ENCODE measurements at regions not wholly inside any gene's neighbourhood (a gene's known extent, or its start where the extent isn't known, plus 50 kb on each side); places are given as distances from the start of the nearest gene placed in this dataset.
"Not testable (repeated sequence)": the region's sequence is repeated elsewhere in the genome, so short reads cannot be mapped to it uniquely, and the experiment has no call there.

DNA sequence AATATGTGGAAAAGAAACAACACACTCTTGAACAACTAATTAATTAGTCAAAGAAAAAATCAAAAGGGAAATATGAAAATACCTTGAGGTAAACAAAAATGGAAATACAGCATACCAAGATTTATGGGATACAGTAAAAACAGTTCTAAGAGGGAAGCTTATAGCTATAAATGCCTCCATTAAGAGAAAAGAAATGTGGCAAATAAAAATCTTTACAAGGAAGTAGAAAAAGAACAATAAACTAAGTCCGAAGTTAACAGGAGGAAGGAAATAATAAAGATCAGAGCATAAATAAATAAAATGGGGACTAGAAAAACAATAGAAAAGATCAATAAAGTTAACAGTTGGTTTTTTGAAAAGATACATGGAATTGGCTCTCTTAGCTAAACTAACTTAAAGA, 267.8 kb upstream of the NRP1 start:
- Mint-ChIP-seq H3K36me3 (no peaks in the 10 kb centered on the region), H3K4me1 (no peaks in the 10 kb centered on the region), H3K27ac (no peak overlapping the region), H3K9me3 (peaks cover 7% of the 10 kb centered on the region), H3K4me3 (no peak overlapping the region), H3K27me3 (peaks cover 2% of the 10 kb centered on the region)
- no peak for ATAC-seq (ENCODE audit: low read depth)
- no peak for DNase-seq
- POLR2A ChIA-PET = no interaction called here

DNA sequence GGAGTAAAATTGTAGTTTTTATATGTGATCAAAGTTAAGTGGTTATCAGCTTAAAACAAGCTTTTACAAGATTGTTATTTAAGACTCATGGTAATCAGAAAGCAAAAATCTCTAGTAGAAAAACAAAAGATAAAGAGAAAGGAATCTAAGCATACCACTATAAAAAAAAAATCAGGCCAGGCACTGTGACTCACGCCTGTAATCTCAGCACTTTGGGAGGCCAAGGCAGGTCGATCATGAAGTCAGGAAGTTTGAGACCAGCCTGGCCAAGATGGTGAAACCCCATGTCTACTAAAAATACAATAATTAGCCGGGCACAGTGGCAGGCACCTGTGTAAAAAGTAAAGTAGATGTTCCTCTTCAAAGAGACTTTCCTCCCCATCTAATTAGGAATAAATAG, 265.9 kb upstream of the NRP1 start:
- Mint-ChIP-seq H3K27ac (no peak overlapping the region), H3K4me3 (no peak overlapping the region), H3K4me1 (no peaks in the 10 kb centered on the region), H3K9me3 (peaks cover 9% of the 10 kb centered on the region), H3K27me3 (peaks cover 2% of the 10 kb centered on the region), H3K36me3 (no peaks in the 10 kb centered on the region)
- ATAC-seq (ENCODE audit: low read depth) (no peak), DNase-seq (no peak)
- POLR2A ChIA-PET = no interaction called here

GRCh38 chr10:33596422-33596821, 262.0 kb upstream of the NRP1 start:
- H3K4me3 Mint-ChIP-seq = no peak overlapping the region
- H3K9me3 Mint-ChIP-seq = peaks cover 9% of the 10 kb centered on the region
- DNase-seq = no peak
- H3K4me1 Mint-ChIP-seq = no peaks in the 10 kb centered on the region
- H3K27ac Mint-ChIP-seq = no peak overlapping the region
- no peaks in the 10 kb centered on the region for H3K27me3 Mint-ChIP-seq
- no peaks in the 10 kb centered on the region for H3K36me3 Mint-ChIP-seq
- POLR2A ChIA-PET = no interaction called here
- ATAC-seq (ENCODE audit: low read depth) = no peak

DNA sequence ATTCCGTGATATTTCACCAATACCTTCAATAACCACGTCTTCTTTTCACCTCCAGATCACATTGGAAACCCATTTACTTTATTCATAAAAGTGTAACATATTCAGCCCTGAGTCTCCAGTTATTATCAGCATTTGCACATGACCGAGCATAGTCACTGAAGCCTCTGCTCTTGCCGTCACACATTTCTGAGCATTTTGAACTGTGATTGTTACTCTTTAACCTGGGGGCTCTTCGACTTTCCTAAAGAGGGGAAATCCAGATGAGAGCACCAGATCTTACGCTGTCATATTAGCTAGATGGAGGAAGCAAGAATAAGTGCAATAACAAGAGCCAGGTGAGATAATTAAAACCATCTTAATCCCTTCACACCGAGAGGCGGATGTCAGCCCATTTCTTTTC, 260.0 kb upstream of the NRP1 start:
- no peaks in the 10 kb centered on the region for H3K4me1 Mint-ChIP-seq
- ATAC-seq (ENCODE audit: low read depth) (no peak), DNase-seq (no peak)
- no peaks in the 10 kb centered on the region for H3K36me3 Mint-ChIP-seq
- POLR2A ChIA-PET = no interaction called here
- no peak overlapping the region for H3K4me3 Mint-ChIP-seq
- peaks cover 9% of the 10 kb centered on the region for H3K9me3 Mint-ChIP-seq
- no peak overlapping the region for H3K27ac Mint-ChIP-seq
- no peaks in the 10 kb centered on the region for H3K27me3 Mint-ChIP-seq

DNA sequence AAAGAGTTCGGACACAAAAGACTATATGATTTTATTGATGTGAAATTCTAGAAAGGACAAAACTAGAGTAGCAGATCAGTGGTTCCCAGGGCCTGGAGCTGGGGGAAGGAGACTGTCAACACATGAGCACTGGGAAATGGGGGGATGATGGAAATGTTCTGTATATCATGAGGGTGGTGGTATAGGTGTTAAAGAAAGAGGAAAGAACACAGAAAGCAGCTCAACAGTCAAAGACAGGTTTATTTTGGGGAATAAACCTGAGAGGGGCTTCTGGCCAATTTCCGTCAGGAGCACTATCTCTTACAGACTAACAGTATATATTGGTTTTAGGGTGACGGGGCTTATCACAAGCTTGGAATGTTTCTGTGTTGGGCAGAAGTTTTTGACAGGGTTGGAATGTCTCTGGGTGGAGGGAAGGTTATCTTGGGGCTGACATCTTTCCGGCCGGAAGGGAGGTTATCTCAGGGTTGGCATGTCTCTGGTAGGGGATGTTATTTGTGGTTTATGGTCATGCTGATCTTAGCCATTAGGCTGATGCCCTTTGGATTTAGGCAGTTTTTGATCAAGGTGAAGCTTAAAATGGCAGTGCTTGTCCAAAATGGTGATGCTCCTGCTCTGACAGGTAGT, 254.6 kb upstream of the NRP1 start:
- no peak overlapping the region for H3K4me3 Mint-ChIP-seq
- no peak for DNase-seq
- no peak for ATAC-seq (ENCODE audit: low read depth)
- H3K9me3 Mint-ChIP-seq = no peaks in the 10 kb centered on the region
- H3K36me3 Mint-ChIP-seq = no peaks in the 10 kb centered on the region
- POLR2A ChIA-PET = no interaction called here
- no peaks in the 10 kb centered on the region for H3K4me1 Mint-ChIP-seq
- H3K27ac Mint-ChIP-seq = no peak overlapping the region
- H3K27me3 Mint-ChIP-seq = no peaks in the 10 kb centered on the region

GRCh38 chr10:33584596-33584995, 250.1 kb upstream of the NRP1 start:
- H3K27ac Mint-ChIP-seq; H3K27me3 Mint-ChIP-seq; POLR2A ChIA-PET; DNase-seq; H3K36me3 Mint-ChIP-seq; H3K4me1 Mint-ChIP-seq; ATAC-seq (ENCODE audit: low read depth); H3K9me3 Mint-ChIP-seq; H3K4me3 Mint-ChIP-seq: not testable (repeated sequence)

- no peak overlapping the region for H3K27ac Mint-ChIP-seq
- DNase-seq = no peak
- peaks cover 2% of the 10 kb centered on the region for H3K9me3 Mint-ChIP-seq
- H3K4me3 Mint-ChIP-seq = no peak overlapping the region
- POLR2A ChIA-PET = no interaction called here
- no peaks in the 10 kb centered on the region for H3K36me3 Mint-ChIP-seq
- no peak for ATAC-seq (ENCODE audit: low read depth)
- H3K4me1 Mint-ChIP-seq = no peaks in the 10 kb centered on the region
- peaks cover 3% of the 10 kb centered on the region for H3K27me3 Mint-ChIP-seq
These were observed 245.5 kb upstream of the NRP1 start for GRCh38 chr10:33579996-33580395.

DNA sequence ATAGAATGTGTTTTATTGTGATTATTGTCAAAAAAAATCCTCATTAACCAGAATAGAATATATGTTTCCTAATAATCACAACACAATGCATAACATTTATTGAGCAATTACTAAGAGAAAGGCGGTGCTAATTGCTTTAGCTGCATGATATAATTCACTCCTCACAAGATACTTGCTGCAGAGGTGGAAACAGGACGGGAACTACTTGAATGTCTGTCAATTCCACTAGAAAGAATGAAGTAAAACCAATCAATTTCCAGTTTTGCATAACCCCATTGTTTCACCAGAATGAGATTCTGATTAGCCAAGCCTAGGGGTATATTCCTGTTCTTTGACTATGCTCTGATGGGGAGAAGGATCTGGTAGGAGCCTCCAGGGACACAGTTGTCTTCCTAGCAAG, 239.1 kb upstream of the NRP1 start:
- peaks cover 2% of the 10 kb centered on the region for H3K9me3 Mint-ChIP-seq
- no peak overlapping the region for H3K4me3 Mint-ChIP-seq
- ATAC-seq (ENCODE audit: low read depth) (no peak), DNase-seq (no peak)
- H3K27ac Mint-ChIP-seq = no peak overlapping the region
- H3K36me3 Mint-ChIP-seq = no peaks in the 10 kb centered on the region
- POLR2A ChIA-PET = no interaction called here
- H3K4me1 Mint-ChIP-seq = no peaks in the 10 kb centered on the region
- peaks cover 10% of the 10 kb centered on the region for H3K27me3 Mint-ChIP-seq

GRCh38 chr10:33571616-33572015, 237.1 kb upstream of the NRP1 start:
- no peak for ATAC-seq (ENCODE audit: low read depth)
- Mint-ChIP-seq H3K27ac (no peak overlapping the region), H3K27me3 (peaks cover 10% of the 10 kb centered on the region), H3K4me3 (no peak overlapping the region), H3K36me3 (no peaks in the 10 kb centered on the region), H3K9me3 (peaks cover under 1% of the 10 kb centered on the region), H3K4me1 (no peaks in the 10 kb centered on the region)
- POLR2A ChIA-PET = no interaction called here
- no peak for DNase-seq

DNA sequence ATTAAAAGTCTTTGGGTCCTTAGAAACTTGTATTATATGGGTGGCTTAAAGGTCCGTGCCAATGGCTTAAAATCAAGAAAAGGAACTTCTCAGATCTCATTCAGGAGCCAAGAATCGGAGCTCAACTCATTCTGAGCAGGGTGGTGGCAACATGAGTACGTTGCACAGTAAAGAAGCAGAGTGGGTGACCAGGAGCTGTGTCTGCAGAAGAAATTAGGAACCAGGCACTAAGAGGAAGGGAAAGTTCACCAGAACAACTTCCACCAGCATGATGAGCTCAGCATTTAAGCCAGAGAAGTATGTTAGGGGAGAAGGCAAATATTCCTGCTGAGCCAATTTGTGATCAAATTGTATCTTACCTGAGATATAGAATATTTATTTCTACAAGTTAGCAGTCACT, 236.0 kb upstream of the NRP1 start:
- no peaks in the 10 kb centered on the region for H3K36me3 Mint-ChIP-seq
- no peak overlapping the region for H3K4me3 Mint-ChIP-seq
- no peak for DNase-seq
- H3K27ac Mint-ChIP-seq = no peak overlapping the region
- ATAC-seq (ENCODE audit: low read depth) = no peak
- peaks cover 7% of the 10 kb centered on the region for H3K27me3 Mint-ChIP-seq
- no peaks in the 10 kb centered on the region for H3K4me1 Mint-ChIP-seq
- no peaks in the 10 kb centered on the region for H3K9me3 Mint-ChIP-seq
- POLR2A ChIA-PET = no interaction called here

DNA sequence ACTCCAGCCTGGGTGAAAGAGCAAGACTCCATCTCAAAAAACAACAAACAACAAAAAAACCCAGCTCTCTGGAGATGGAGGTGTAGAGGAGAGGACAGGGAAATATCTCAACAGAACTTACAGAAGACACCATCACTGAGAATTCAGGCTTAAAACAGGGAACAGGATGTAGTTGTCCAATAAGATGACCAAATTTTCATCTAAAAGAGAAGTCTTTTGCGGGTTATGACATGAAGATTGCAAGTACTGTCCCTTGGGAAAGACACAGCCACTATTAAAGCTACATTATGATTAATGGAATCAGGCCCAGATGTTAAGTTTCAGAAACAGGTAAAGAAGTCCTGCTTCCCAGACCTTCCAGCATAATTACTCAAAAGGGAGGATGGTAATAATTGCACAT, 235.2 kb upstream of the NRP1 start:
- no peaks in the 10 kb centered on the region for H3K4me1 Mint-ChIP-seq
- H3K27ac Mint-ChIP-seq = no peak overlapping the region
- ATAC-seq (ENCODE audit: low read depth) (no peak), DNase-seq (no peak)
- no peaks in the 10 kb centered on the region for H3K36me3 Mint-ChIP-seq
- H3K4me3 Mint-ChIP-seq = no peak overlapping the region
- H3K27me3 Mint-ChIP-seq = peaks cover 7% of the 10 kb centered on the region
- no peaks in the 10 kb centered on the region for H3K9me3 Mint-ChIP-seq
- POLR2A ChIA-PET = no interaction called here

GRCh38 chr10:33566426-33566825, 232.0 kb upstream of the NRP1 start:
- no peak for DNase-seq
- Mint-ChIP-seq H3K36me3 (no peaks in the 10 kb centered on the region), H3K4me1 (no peaks in the 10 kb centered on the region), H3K27ac (no peak overlapping the region), H3K27me3 (peaks cover 5% of the 10 kb centered on the region), H3K4me3 (no peak overlapping the region), H3K9me3 (no peaks in the 10 kb centered on the region)
- POLR2A ChIA-PET = no interaction called here
- no peak for ATAC-seq (ENCODE audit: low read depth)

DNA sequence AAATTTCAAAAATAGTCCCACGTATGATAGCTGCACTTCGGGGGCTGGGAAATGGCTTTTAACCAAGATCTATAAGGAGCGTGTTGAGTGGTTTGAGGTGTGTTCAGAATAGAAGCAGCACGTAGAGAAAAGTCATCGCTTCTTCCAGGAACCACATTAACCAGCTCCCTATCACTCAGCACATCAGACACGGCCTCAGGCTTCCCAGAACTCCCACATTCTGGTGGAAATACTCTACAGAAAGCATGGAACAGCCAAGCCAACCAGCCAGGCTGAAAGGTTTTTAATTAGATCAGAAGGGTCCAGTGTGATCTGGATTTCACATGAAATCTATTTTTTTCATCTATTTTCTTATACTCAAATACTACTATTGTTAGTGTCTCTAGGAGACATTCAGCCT, 231.5 kb upstream of the NRP1 start:
- POLR2A ChIA-PET = no interaction called here

GRCh38 chr10:33565231-33565630, 230.8 kb upstream of the NRP1 start:
- H3K4me3 Mint-ChIP-seq = no peak overlapping the region
- DNase-seq (no peak), ATAC-seq (ENCODE audit: low read depth) (no peak)
- no peaks in the 10 kb centered on the region for H3K4me1 Mint-ChIP-seq
- H3K27me3 Mint-ChIP-seq = peaks cover 5% of the 10 kb centered on the region
- POLR2A ChIA-PET = no interaction called here
- H3K27ac Mint-ChIP-seq = no peak overlapping the region
- H3K36me3 Mint-ChIP-seq = no peaks in the 10 kb centered on the region
- H3K9me3 Mint-ChIP-seq = no peaks in the 10 kb centered on the region

More for the DNA sequence above, 231.5 kb upstream of the NRP1 start:
- H3K27me3 Mint-ChIP-seq = peaks cover 5% of the 10 kb centered on the region
- no peaks in the 10 kb centered on the region for H3K9me3 Mint-ChIP-seq
- H3K36me3 Mint-ChIP-seq = no peaks in the 10 kb centered on the region
- no peak for DNase-seq
- ATAC-seq (ENCODE audit: low read depth) = no peak
- H3K27ac Mint-ChIP-seq = no peak overlapping the region
- H3K4me1 Mint-ChIP-seq = no peaks in the 10 kb centered on the region
- no peak overlapping the region for H3K4me3 Mint-ChIP-seq

- Mint-ChIP-seq H3K27me3 (peaks cover 4% of the 10 kb centered on the region), H3K36me3 (no peaks in the 10 kb centered on the region)
- ATAC-seq (ENCODE audit: low read depth) = no peak
These were observed 224.6 kb upstream of the NRP1 start for GRCh38 chr10:33559105-33559504.

More at GRCh38 chr10:33559105-33559504, 224.6 kb upstream of the NRP1 start:
- H3K27ac Mint-ChIP-seq = no peak overlapping the region
- H3K9me3 Mint-ChIP-seq = no peaks in the 10 kb centered on the region
- DNase-seq = no peak
- H3K4me1 Mint-ChIP-seq = peaks cover 7% of the 10 kb centered on the region
- POLR2A ChIA-PET = no interaction called here
- H3K4me3 Mint-ChIP-seq = no peak overlapping the region

Measured in activated naive CD8-positive, alpha-beta T cell treated with anti-CD3 and anti-CD28 coated beads, Interleukin-2, amount 10 ng/mL, durations not matched to agents 7 days and 5 days (primary cell).